ENCODE measurements at regions not wholly inside any gene's neighbourhood (a gene's known extent, or its start where the extent isn't known, plus 50 kb on each side); places are given as distances from the start of the nearest gene placed in this dataset.

DNA sequence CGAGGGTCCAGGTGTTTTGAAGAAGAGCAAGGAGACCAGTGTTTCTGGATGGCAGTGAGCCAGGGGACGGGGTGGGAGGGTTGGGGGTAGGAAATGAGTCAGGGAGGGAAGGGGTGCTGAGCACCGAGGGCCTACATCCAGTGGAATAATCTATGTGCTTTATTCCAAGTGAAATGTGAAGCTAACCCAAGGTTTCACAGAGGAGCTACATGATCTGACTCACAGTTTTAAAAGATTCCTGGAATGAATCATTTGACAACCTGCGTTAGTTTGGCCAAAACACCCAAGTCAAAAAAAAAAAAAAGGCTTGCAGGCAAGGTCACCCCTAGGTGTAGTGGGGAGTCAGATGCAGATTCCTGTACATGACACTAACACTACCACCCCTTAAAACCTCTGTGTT lies 419.7 kb upstream of the MEX3C start:
- H3K36me3 ChIP-seq = no peaks in the 10 kb centered on the region
- peaks cover 5% of the 10 kb centered on the region for H3K27me3 ChIP-seq (ENCODE audit: low read depth)
- H3K9me3 ChIP-seq = no peaks in the 10 kb centered on the region
- H3K4me3 ChIP-seq = no peak overlapping the region
- DNase-seq (no peak), ATAC-seq (no peak)
- TF ChIP-seq, protein P1, sequence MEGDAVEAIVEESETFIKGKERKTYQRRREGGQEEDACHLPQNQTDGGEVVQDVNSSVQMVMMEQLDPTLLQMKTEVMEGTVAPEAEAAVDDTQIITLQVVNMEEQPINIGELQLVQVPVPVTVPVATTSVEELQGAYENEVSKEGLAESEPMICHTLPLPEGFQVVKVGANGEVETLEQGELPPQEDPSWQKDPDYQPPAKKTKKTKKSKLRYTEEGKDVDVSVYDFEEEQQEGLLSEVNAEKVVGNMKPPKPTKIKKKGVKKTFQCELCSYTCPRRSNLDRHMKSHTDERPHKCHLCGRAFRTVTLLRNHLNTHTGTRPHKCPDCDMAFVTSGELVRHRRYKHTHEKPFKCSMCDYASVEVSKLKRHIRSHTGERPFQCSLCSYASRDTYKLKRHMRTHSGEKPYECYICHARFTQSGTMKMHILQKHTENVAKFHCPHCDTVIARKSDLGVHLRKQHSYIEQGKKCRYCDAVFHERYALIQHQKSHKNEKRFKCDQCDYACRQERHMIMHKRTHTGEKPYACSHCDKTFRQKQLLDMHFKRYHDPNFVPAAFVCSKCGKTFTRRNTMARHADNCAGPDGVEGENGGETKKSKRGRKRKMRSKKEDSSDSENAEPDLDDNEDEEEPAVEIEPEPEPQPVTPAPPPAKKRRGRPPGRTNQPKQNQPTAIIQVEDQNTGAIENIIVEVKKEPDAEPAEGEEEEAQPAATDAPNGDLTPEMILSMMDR (IDR thresholded peaks at IDR 0.05) = no peak
- no peak overlapping the region for H3K27ac ChIP-seq
- intact Hi-C loops (cut with DNase I) = no loop called here
- no peaks in the 10 kb centered on the region for H3K4me1 ChIP-seq

DNA sequence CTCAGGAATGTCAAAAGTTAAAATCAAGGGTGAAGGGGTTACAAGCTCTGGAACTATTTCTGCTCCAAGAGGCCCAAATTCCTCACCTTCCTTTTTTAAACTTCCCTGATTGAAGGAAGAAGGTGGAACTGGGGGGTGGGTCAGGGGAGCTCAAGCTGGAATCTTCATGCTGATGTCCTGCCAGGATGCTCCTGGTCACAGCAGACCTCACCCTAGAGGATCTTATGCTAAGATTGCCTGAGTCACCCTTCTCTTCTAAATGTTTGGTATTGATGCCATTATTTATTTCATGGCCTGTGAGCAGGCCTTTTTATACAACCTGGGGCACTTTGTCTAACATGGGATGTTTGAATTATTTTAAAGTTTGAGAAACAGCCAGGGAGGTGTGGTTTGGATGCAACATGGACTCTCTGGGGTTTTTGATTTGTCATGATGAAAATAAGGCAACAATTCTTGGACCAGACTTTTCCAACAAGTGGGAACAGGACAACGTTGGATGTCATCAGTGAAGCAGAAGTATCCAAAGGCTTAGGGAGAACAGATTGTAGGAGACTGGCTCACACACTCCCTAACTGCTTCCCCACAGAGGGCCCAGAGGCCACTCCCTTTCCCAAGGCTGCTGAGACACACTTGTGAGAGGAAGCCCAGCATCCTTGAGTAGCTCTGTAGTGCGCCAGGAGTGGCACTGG lies 420.2 kb upstream of the MEX3C start:
- Histone ChIP-seq H3K36me3 (no peaks in the 10 kb centered on the region), H3K4me3 (no peak overlapping the region), H3K9me3 (no peaks in the 10 kb centered on the region), H3K27ac (no peak overlapping the region), H3K27me3 (ENCODE audit: low read depth) (peaks cover 10% of the 10 kb centered on the region), H3K4me1 (no peaks in the 10 kb centered on the region)
- intact Hi-C loops (cut with DNase I) = no loop called here
- TF ChIP-seq, protein P1 (IDR thresholded peaks at IDR 0.05) = no peak
- DNase-seq = no peak
- ATAC-seq = no peak

DNA sequence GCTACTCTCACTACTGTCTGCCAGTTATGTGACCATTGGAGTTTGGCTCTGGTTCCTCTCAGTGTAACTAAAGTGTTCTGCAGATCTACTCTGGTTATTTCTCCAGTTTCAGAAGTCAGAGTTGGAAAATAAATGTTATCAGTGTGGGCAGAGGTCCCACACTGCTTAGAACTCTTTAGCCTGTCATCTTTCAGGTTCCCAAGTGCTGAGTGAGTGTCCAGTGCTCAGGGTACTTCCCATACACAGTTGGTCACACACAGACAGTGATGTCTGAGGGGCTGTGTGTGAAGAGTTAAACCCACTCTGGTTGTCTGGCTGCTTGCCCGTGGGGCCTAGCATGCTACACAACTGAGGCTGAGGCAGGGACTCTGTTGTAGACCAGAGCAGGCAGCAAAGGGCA lies 421.8 kb upstream of the MEX3C start:
- H3K4me1 ChIP-seq = no peaks in the 10 kb centered on the region
- TF ChIP-seq, protein P1 (IDR thresholded peaks at IDR 0.05) = no peak
- no peak overlapping the region for H3K4me3 ChIP-seq
- H3K36me3 ChIP-seq = no peaks in the 10 kb centered on the region
- no peaks in the 10 kb centered on the region for H3K9me3 ChIP-seq
- no peak overlapping the region for H3K27ac ChIP-seq
- no peak for DNase-seq
- ATAC-seq = no peak
- peaks cover 10% of the 10 kb centered on the region for H3K27me3 ChIP-seq (ENCODE audit: low read depth)
- intact Hi-C loops (cut with DNase I) = no loop called here

DNA sequence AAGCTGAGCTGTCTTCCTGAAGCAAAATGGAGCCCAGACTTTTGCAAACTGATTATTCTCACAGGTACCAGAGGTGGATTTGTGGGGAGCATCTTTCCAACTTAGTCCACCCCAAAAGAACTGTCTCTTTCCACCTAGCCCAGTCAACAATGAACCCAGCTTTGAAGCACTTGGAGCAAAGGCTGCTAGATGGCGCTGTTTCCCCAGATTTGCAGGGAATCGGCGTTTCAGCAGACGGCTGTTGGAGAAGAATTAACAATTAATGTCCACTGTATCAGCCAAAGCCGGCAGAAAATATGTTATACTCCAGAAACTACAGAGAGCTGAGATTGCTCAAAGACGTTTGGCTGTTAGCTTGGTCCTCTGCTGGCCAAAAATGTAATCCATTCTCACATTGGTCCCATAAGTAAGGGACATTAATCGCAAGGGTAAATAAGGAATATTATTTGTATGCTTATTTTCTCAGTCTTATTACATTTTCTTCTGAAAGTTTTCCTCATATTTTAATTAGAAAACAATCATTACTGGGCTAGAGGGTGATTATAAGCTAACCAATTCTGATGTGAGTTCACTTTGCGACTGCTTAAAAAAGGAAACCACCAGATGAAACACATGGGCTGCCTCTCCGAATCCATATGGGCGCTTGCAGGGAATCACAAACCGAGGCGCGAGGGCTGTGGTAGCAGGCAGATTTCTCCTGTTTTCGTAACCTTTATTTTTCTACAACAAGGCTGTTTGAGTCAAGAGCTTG lies 423.8 kb upstream of the MEX3C start:
- intact Hi-C loops (cut with DNase I) = no loop called here
- Histone ChIP-seq H3K36me3 (no peaks in the 10 kb centered on the region), H3K4me3 (no peak overlapping the region), H3K27me3 (ENCODE audit: low read depth) (peaks cover 10% of the 10 kb centered on the region), H3K9me3 (no peaks in the 10 kb centered on the region), H3K27ac (no peak overlapping the region), H3K4me1 (no peaks in the 10 kb centered on the region)
- peak; percentile 48 for DNase-seq
- peak; percentile 29 to 57 for ATAC-seq
- TF ChIP-seq, protein P1 (IDR thresholded peaks at IDR 0.05) = peak; percentile 65

DNA sequence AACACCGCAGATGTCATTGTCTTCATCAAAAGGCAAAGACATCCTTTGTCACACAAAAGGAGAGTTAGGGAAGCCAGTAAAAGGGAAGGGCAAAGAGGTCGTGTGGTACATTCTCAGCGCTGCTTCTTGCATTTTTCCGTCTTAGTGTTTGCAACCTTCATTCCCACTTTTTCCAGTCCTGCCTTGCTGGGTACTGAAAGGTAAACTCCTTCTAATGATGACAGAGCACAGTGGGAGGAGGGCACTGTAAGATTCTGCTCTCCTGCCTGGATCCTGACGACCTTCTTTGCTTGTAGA lies 424.3 kb upstream of the MEX3C start:
- Histone ChIP-seq H3K4me1 (no peaks in the 10 kb centered on the region), H3K27me3 (ENCODE audit: low read depth) (peaks cover 10% of the 10 kb centered on the region), H3K36me3 (no peaks in the 10 kb centered on the region), H3K4me3 (no peak overlapping the region), H3K9me3 (no peaks in the 10 kb centered on the region), H3K27ac (no peak overlapping the region)
- intact Hi-C loops (cut with DNase I) = no loop called here
- DNase-seq = no peak
- no peak for ATAC-seq
- TF ChIP-seq, protein P1 (IDR thresholded peaks at IDR 0.05) = no peak

Data from lower lobe of right lung (tissue), 2 donors.